ENCODE measurements at regions not wholly inside any gene's neighbourhood (a gene's known extent, or its start where the extent isn't known, plus 50 kb on each side); places are given as distances from the start of the nearest gene placed in this dataset.

DNA sequence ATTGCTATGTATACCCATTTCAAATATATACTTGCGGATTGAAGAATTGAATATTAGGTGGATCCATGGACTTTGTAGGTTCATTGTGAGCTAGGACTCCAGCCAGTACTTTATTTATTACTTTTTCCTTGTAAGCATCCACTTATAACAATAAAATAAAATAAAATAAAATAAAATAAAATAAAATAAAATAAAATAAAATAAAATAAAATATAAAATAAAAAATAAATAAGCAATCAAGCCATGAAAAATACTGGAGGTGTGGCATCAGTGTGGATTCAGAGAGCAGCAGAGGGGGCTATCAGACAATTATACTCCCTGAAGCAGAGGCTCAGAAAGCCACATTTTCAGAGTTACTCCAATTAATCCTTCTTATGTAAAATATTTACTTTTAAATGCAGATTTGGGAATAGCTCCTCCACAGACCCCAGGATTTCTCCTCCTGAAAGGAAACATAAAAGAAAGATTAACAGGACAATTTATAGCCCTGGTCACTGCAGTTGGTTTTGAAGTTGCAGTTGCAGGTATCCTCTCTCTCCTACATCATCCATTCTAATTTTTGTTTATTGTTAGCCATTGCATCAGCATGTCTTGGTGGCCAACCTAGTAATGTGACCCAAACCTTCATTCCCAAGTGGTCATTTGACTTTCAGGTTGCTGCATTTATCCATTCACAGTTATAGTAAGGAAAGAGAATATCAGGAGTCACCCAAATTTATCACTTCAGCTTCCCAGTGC, 2025.2 kb upstream of the IGFBP7 start:
- Histone ChIP-seq H3K36me3 (ENCODE audit: insufficient read depth, low read length) (no peaks in the 10 kb centered on the region), H3K9me3 (ENCODE audit: low read depth, low read length) (peaks cover 2% of the 10 kb centered on the region), H3K4me2 (ENCODE audit: insufficient read depth, low read length) (no peak overlapping the region), H3K79me2 (ENCODE audit: insufficient read depth, low read length) (no peaks in the 10 kb centered on the region), H3K27me3 (ENCODE audit: insufficient read depth, low read length) (no peaks in the 10 kb centered on the region), H3K27ac (ENCODE audit: low read depth, low read length) (no peak overlapping the region), H2AFZ (ENCODE audit: low read length) (no peak overlapping the region), H3K4me3 (ENCODE audit: insufficient read depth, low read length) (no peak overlapping the region), H3K4me1 (ENCODE audit: insufficient read depth, low read length) (no peaks in the 10 kb centered on the region), H4K20me1 (ENCODE audit: insufficient read depth, low read length) (no peaks in the 10 kb centered on the region)
- TF ChIP-seq, protein P1, sequence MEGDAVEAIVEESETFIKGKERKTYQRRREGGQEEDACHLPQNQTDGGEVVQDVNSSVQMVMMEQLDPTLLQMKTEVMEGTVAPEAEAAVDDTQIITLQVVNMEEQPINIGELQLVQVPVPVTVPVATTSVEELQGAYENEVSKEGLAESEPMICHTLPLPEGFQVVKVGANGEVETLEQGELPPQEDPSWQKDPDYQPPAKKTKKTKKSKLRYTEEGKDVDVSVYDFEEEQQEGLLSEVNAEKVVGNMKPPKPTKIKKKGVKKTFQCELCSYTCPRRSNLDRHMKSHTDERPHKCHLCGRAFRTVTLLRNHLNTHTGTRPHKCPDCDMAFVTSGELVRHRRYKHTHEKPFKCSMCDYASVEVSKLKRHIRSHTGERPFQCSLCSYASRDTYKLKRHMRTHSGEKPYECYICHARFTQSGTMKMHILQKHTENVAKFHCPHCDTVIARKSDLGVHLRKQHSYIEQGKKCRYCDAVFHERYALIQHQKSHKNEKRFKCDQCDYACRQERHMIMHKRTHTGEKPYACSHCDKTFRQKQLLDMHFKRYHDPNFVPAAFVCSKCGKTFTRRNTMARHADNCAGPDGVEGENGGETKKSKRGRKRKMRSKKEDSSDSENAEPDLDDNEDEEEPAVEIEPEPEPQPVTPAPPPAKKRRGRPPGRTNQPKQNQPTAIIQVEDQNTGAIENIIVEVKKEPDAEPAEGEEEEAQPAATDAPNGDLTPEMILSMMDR (IDR thresholded peaks at IDR 0.05; ENCODE audit: extremely low read depth, low read depth, low read length), result no peak
- no peak for DNase-seq (ENCODE audit: insufficient read length, low spot score, missing footprints)

DNA sequence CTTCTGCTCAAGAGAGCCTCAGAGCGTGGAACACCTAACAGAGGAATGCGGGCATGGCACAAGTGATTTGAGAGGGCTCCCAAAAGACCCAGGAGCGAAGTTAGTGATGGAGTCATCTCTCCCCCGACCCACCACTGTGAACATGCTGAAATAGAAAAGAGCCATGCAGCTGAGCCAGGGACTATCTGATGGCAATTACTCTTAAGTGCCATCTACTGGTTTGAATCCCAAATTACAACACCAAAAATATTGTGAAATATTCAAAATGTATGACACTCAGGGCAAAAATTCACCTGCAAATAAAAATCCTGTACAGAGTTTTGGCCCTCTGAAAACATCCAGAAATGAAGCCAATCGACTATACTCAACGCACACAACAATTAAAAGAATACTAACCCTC, 2038.9 kb upstream of the ADGRL3 start:
- no peaks in the 10 kb centered on the region for H3K9me3 ChIP-seq (ENCODE audit: low read depth, low read length)
- no peak overlapping the region for H3K4me3 ChIP-seq (ENCODE audit: insufficient read depth, low read length)
- H3K27me3 ChIP-seq (ENCODE audit: insufficient read depth, low read length), result no peaks in the 10 kb centered on the region

DNA sequence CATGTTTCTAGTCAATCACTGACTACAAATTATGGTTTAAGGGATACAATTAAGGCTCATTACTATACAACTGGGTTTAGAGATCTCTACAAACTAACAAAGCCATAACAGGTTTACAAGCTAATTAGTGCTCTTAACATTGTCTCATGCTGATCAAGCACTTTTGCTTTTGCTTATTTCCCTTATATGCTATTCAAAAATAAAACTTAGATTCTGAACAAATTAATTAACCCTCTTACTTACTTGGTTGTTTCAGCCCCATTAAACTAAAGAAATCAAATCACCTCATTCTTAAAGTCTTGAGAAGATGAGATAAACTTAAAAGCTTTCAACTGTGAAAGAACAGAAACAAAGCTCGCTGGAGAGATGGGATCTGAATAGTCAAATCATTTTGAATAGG, 2024.5 kb upstream of the ADGRL3 start:
- no peak for DNase-seq (ENCODE audit: insufficient read length, low spot score, missing footprints)
- H2AFZ ChIP-seq (ENCODE audit: low read length), result no peak overlapping the region

More for the DNA sequence above, 2038.9 kb upstream of the ADGRL3 start:
- no peaks in the 10 kb centered on the region for H4K20me1 ChIP-seq (ENCODE audit: insufficient read depth, low read length)
- H2AFZ ChIP-seq (ENCODE audit: low read length), result no peak overlapping the region
- no peak for DNase-seq (ENCODE audit: insufficient read length, low spot score, missing footprints)
- no peak overlapping the region for H3K27ac ChIP-seq (ENCODE audit: low read depth, low read length)
- H3K4me2 ChIP-seq (ENCODE audit: insufficient read depth, low read length), result no peak overlapping the region
- no peaks in the 10 kb centered on the region for H3K4me1 ChIP-seq (ENCODE audit: insufficient read depth, low read length)
- TF ChIP-seq, protein P1 (IDR thresholded peaks at IDR 0.05; ENCODE audit: extremely low read depth, low read depth, low read length), result no peak
- H3K79me2 ChIP-seq (ENCODE audit: insufficient read depth, low read length), result no peaks in the 10 kb centered on the region
- H3K36me3 ChIP-seq (ENCODE audit: insufficient read depth, low read length), result no peaks in the 10 kb centered on the region

DNA sequence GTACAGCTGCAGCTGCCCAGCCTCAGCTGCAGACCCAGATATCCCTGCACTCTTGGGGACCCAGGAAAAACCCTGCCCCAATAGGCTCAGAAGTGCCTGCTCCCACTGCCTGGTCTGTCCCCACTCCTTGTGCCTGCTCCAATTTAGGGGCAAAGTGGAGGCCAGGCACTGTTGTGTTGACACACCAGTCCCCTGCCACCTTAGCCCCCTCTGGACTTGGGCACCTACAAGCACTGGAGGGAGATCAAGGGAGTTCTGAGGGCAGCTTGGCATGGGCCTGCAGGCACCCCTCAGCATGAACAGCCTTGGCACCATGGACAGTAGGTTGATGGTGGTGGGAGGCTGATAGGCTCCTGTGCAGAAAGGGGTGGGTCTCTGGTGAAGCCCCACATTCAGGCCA, 2020.8 kb upstream of the ADGRL3 start:
- H4K20me1 ChIP-seq (ENCODE audit: insufficient read depth, low read length), result no peaks in the 10 kb centered on the region

More for the DNA sequence above, 2024.5 kb upstream of the ADGRL3 start:
- no peaks in the 10 kb centered on the region for H3K36me3 ChIP-seq (ENCODE audit: insufficient read depth, low read length)
- no peak overlapping the region for H3K4me3 ChIP-seq (ENCODE audit: insufficient read depth, low read length)
- H3K27me3 ChIP-seq (ENCODE audit: insufficient read depth, low read length), result no peaks in the 10 kb centered on the region
- TF ChIP-seq, protein P1 (IDR thresholded peaks at IDR 0.05; ENCODE audit: extremely low read depth, low read depth, low read length), result no peak
- H3K27ac ChIP-seq (ENCODE audit: low read depth, low read length), result no peak overlapping the region
- no peaks in the 10 kb centered on the region for H4K20me1 ChIP-seq (ENCODE audit: insufficient read depth, low read length)
- H3K4me2 ChIP-seq (ENCODE audit: insufficient read depth, low read length), result no peak overlapping the region
- H3K9me3 ChIP-seq (ENCODE audit: low read depth, low read length), result no peaks in the 10 kb centered on the region
- H3K79me2 ChIP-seq (ENCODE audit: insufficient read depth, low read length), result no peaks in the 10 kb centered on the region
- H3K4me1 ChIP-seq (ENCODE audit: insufficient read depth, low read length), result no peaks in the 10 kb centered on the region

More for the DNA sequence above, 2020.8 kb upstream of the ADGRL3 start:
- Histone ChIP-seq H3K79me2 (ENCODE audit: insufficient read depth, low read length) (no peaks in the 10 kb centered on the region), H3K36me3 (ENCODE audit: insufficient read depth, low read length) (no peaks in the 10 kb centered on the region), H3K27ac (ENCODE audit: low read depth, low read length) (no peak overlapping the region), H3K9me3 (ENCODE audit: low read depth, low read length) (no peaks in the 10 kb centered on the region), H2AFZ (ENCODE audit: low read length) (no peak overlapping the region), H3K4me1 (ENCODE audit: insufficient read depth, low read length) (no peaks in the 10 kb centered on the region), H3K4me2 (ENCODE audit: insufficient read depth, low read length) (no peak overlapping the region), H3K27me3 (ENCODE audit: insufficient read depth, low read length) (no peaks in the 10 kb centered on the region), H3K4me3 (ENCODE audit: insufficient read depth, low read length) (no peak overlapping the region)
- DNase-seq (ENCODE audit: insufficient read length, low spot score, missing footprints), result no peak
- TF ChIP-seq, protein P1 (IDR thresholded peaks at IDR 0.05; ENCODE audit: extremely low read depth, low read depth, low read length), result no peak

All from osteoblast (primary cell).